Brain microvascular endothelial cell (primary cell): ENCODE measurements at regions not wholly inside any gene's neighbourhood (a gene's known extent, or its start where the extent isn't known, plus 50 kb on each side); places are given as distances from the start of the nearest gene placed in this dataset.

Source experiments
- DNase-seq: peaks from one replicate; pipeline ENCODE4 v3.0.0-alpha.2; 2020
- H3K27ac ChIP-seq: fragments of 250-450 bp; sonication (Bioruptor Pico); 2 replicates; pipeline ENCODE4 v1.5.1; 2020; ENCODE audit warnings: mild to moderate bottlenecking, moderate library complexity
- H3K27me3 ChIP-seq: fragments of 250-450 bp; sonication (Bioruptor Pico); replicated peaks from 2 replicates; pipeline ENCODE4 v1.5.1; 2020; ENCODE audit warnings: mild to moderate bottlenecking
- H3K36me3 ChIP-seq: fragments of 250-450 bp; sonication (Bioruptor Pico); replicated peaks from 2 replicates; pipeline ENCODE4 v1.5.1; 2020; ENCODE audit warnings: mild to moderate bottlenecking
- H3K4me3 ChIP-seq: 2 replicates; pipeline ENCODE4 v1.5.1; 2011; ENCODE audit warnings: low read depth, mild to moderate bottlenecking, control low read depth, low read length, moderate library complexity
- in situ Hi-C: cut with HindIII; loops from 2 replicates; pipeline ENCODE4 v1.10.0; 2017; ENCODE audit warnings: low sequenced_read_pairs, low pct_ligation_motif_present
- TF ChIP-seq, protein P1 (sequence below): IDR thresholded peaks from 2 replicates; pipeline ENCODE4 v1.5.1; 2011; ENCODE audit warnings: low read depth, mild to moderate bottlenecking, moderate library complexity, low read length, control low read depth, inconsistent platforms; ENCODE audit errors: missing control alignments

DNA sequence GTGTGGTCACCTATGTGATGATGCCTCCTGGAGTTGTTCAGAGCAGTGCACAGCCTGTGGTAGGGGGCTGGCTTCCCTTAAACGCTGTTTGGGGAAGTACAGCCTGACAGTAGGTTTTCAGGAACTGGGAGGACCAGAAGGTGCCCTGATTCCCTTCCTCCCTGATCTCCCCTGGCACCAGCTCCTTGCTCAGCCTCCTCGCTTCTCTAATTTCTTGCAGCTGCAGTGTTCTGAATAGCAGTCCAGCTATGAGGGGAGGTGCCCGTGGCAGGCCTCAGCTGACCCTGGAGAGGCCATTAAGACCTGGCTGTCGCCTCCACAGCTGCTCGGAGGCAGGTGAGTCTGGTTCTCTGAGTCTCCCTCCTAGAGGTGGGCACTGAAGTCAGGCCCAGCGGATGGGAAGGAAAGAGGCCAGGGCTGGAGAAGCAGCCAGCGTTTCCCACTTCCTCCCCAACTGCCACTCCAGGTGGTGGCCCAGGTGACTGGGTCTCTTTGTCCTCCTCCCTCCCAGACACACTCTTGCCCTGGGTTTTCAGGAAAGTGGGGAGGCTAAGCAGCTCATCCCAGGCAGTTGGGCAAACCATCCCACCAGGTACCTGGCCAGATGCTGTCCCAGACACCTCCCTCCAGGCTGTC is 52.0 kb upstream of the RPL11 start:
- no peak overlapping the region for H3K4me3 ChIP-seq
- DNase-seq = no peak
- H3K27ac ChIP-seq = no peak overlapping the region
- in situ Hi-C loops = no loop called here
- TF ChIP-seq, protein P1, sequence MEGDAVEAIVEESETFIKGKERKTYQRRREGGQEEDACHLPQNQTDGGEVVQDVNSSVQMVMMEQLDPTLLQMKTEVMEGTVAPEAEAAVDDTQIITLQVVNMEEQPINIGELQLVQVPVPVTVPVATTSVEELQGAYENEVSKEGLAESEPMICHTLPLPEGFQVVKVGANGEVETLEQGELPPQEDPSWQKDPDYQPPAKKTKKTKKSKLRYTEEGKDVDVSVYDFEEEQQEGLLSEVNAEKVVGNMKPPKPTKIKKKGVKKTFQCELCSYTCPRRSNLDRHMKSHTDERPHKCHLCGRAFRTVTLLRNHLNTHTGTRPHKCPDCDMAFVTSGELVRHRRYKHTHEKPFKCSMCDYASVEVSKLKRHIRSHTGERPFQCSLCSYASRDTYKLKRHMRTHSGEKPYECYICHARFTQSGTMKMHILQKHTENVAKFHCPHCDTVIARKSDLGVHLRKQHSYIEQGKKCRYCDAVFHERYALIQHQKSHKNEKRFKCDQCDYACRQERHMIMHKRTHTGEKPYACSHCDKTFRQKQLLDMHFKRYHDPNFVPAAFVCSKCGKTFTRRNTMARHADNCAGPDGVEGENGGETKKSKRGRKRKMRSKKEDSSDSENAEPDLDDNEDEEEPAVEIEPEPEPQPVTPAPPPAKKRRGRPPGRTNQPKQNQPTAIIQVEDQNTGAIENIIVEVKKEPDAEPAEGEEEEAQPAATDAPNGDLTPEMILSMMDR = no peak
- H3K36me3 ChIP-seq = no peaks in the 10 kb centered on the region
- no peaks in the 10 kb centered on the region for H3K27me3 ChIP-seq

DNA sequence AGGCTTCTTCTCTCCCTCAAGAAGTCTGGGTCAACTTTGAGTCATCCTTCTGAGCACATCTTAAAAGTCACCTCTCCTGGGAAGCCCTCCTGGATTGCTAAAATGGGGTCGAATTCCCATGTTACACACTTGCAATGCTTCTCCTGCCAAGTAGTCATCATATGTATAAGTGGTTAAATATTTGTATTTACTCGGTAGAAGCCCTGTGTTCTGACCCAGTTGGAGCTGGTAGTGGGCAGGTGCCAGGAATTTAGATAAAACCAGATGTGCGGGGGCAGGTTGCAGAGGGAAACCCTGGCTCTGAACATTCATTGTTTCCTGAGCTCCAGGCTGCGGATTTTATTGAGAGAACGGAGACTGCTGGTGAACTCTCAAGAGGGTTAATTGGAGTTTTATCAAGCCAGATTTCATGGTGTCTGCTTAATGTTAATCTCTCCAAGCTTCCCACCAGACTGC is 52.8 kb upstream of the RPL11 start:
- H3K36me3 ChIP-seq = no peaks in the 10 kb centered on the region
- TF ChIP-seq, protein P1 = no peak
- H3K4me3 ChIP-seq = no peak overlapping the region
- in situ Hi-C loops = no loop called here
- no peak for DNase-seq
- H3K27me3 ChIP-seq = no peaks in the 10 kb centered on the region
- no peak overlapping the region for H3K27ac ChIP-seq

DNA sequence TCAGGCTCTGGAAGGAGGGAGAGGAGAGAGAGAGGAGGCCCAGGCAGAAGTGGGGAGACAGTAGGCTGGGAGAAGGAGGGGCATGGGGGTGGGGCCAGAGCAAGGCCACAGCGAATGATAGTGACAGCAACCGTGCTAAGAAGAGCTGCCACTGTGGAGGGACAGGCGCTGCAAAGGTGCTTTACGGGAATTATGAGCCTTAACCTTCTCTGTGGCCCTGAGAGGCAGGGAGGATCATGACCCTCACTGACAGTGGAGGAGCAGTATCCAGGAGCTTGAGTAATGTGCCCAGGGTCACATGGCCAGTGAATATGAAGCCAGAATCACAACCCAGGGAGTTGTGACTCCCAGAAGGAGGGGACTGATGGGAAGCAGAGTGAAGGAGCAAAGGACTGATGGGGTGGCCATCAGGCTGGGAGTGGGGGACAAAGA is 53.4 kb upstream of the RPL11 start:
- TF ChIP-seq, protein P1 = no peak
- no peak overlapping the region for H3K27ac ChIP-seq
- H3K27me3 ChIP-seq = no peaks in the 10 kb centered on the region
- no peak for DNase-seq
- in situ Hi-C loops = no loop called here
- H3K36me3 ChIP-seq = no peaks in the 10 kb centered on the region
- H3K4me3 ChIP-seq = no peak overlapping the region

DNA sequence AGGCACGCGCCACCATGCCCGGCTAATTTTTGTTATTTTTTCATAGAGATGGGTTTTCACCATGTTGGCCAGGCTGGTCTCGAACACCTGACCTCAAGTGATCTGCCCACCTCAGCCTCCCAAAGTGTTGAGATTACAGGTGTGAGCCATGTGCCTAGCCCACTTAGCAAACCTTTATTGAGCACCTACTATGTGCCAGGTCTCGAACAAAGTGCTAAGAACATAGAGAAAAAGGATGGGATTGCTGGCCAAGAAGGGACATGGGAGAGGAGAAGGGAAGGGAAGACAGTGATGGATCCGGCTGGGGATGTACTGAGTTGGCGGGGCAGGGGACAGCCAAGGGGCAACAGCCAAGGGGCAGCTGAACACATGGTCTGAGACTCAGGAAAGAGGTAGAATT is 55.6 kb upstream of the RPL11 start:
- H3K27me3 ChIP-seq = no peaks in the 10 kb centered on the region
- in situ Hi-C loops = no loop called here
- no peaks in the 10 kb centered on the region for H3K36me3 ChIP-seq
- H3K27ac ChIP-seq = no peak overlapping the region
- TF ChIP-seq, protein P1 = no peak
- DNase-seq = no peak
- H3K4me3 ChIP-seq = no peak overlapping the region

DNA sequence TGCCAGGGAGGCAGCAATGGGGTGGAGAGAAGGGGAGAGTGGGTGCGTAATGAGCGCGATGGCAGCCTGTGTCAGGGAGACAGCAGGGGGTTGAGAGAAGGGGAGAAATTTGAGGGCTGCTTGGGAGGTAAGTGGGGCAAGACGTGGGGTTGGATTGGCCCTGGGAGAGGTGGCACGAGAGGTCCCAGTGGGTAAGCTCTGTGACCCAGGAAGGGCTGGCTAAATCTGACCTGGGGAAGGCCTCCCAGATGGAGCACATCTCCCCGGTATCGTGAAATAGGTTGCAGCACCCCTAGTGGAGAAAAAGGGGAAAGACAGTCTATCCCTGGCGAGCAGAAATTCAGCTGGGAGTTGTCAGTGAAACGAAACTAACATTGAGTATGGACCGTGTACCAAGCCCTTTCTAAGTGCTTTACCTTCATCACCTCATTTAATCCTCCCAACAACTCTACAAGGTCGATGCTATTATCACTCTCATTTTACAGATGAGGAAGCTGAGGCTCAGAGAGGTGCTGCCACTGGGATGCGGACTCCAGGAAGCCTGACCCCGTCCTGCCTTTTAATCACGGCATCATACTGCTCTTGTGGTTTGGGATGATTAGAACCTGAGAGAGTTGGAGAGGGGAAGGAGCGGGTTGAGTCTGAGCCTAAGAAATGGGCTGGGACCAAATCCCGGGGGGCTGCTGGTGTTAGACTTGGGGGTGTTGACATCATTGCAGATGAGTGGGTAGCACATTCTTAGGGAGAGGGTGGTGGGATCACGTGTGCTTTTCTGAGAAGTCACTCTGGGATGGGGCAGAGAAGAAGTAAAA is 56.6 kb upstream of the RPL11 start:
- H3K36me3 ChIP-seq = no peaks in the 10 kb centered on the region
- TF ChIP-seq, protein P1 = peak; percentile 90
- H3K27ac ChIP-seq = peak overlapping the region; percentile 84
- peak overlapping the region; percentile 66 for H3K4me3 ChIP-seq
- in situ Hi-C loops = no loop called here
- no peaks in the 10 kb centered on the region for H3K27me3 ChIP-seq
- DNase-seq = peak; percentile 71

DNA sequence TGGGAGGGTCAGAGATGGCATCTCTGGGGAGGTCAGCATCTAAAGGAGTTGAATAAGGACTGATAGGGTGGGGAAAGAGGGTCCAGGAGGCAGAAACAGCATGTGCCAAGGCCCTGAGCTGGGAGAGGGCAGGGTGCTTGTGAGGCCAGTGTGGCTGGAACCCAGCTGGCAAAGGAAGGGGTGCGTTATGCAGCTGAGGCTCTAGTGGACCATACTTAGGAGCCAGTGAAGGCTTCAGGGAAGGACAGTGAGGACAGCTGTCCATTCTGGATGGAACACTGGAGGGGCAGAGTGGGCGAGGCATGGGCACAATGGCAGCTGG is 57.1 kb upstream of the RPL11 start:
- Histone ChIP-seq H3K27me3 (no peaks in the 10 kb centered on the region), H3K4me3 (no peak overlapping the region), H3K36me3 (no peaks in the 10 kb centered on the region), H3K27ac (peak overlapping the region; percentile 84)
- TF ChIP-seq, protein P1 = no peak
- DNase-seq = no peak
- in situ Hi-C loops = no loop called here
